ENCODE measurements at regions not wholly inside any gene's neighbourhood (a gene's known extent, or its start where the extent isn't known, plus 50 kb on each side); places are given as distances from the start of the nearest gene placed in this dataset.
"Not testable (repeated sequence)": the region's sequence is repeated elsewhere in the genome, so short reads cannot be mapped to it uniquely, and the experiment has no call there.

DNA sequence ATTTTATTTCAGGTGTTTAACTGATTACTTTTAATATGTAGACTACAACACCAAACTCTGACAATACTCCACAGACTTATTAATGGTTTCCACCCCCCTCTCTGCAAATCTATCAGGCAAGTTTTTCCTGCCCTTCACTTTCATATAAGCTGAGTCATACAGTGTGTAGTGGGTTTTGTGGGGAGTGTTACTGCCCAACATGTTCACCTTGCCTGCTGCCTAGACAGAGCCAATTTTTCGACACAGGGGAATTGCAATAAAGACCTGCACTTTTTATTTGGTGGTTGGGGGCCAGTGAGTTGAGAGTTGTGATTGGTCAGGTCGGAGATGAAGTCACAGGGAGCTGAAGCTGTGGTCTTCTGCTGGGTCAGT, 119.7 kb downstream of the PPIAL4G start:
- TF ChIP-seq, protein P1, sequence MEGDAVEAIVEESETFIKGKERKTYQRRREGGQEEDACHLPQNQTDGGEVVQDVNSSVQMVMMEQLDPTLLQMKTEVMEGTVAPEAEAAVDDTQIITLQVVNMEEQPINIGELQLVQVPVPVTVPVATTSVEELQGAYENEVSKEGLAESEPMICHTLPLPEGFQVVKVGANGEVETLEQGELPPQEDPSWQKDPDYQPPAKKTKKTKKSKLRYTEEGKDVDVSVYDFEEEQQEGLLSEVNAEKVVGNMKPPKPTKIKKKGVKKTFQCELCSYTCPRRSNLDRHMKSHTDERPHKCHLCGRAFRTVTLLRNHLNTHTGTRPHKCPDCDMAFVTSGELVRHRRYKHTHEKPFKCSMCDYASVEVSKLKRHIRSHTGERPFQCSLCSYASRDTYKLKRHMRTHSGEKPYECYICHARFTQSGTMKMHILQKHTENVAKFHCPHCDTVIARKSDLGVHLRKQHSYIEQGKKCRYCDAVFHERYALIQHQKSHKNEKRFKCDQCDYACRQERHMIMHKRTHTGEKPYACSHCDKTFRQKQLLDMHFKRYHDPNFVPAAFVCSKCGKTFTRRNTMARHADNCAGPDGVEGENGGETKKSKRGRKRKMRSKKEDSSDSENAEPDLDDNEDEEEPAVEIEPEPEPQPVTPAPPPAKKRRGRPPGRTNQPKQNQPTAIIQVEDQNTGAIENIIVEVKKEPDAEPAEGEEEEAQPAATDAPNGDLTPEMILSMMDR (conservative IDR thresholded peaks at IDR 0.05), result no peak
- no peak overlapping the region for H3K27ac ChIP-seq

DNA sequence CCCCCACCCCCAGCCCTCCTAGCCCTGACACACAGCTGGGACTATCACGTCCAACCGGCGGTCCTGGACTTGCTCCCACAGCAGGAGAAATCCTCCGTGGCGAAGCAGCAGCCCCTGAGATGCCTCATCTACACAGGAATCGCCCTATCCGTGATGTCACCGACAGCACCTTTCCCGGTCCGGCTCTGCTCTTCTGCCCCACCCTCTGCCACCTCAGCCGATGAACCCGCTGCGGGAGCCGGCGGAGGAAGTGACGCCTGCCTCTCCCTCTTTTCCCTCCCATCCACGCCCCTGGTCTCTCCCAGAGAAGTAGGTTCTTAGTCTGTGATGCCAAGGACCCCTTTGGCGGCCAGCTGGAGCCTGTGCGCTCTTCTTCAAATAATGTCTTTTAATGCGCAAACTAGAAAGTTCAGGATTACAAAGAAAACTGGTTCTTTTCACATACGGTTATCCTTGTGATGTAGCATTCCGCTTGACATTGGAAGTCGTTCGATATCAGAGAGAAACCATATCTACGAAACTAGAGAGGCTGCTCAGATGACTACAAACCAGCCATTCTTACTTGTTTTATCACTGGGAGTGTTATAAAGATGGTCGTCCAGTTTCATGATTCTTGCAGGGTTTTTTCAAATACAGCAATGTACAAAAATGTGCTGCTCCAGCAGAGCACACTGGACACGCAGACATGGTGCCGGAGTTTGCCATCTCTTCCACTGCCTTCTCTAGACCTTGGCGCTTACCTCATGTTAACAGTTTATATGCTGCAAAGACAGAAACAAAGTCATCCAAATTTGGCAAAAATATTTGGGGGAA, 120.3 kb downstream of the PPIAL4G start:
- no peak overlapping the region for H3K27ac ChIP-seq
- TF ChIP-seq ZFX (IDR thresholded peaks at IDR 0.05), result no peak
- TF ChIP-seq, protein P1 (conservative IDR thresholded peaks at IDR 0.05), result no peak

DNA sequence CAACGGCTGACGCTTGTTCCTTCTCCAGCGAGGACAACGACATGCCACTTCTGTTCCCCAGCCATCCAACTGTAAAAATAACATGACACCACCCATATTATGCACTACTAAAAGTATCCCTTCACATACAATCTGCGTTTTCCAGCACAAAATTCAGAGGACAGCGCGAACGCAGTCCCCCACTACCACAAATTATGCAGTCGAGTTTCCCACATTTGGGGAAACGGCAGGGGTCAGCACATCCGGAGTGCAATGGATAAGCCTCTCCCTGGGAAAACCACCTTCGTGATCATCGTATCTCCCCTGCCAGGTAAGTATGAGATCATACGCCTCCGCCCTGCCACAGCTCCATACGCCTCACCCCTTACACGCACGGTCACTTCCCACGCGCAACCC, 120.9 kb downstream of the PPIAL4G start:
- no peak for TF ChIP-seq ZFX (IDR thresholded peaks at IDR 0.05)
- TF ChIP-seq, protein P1 (conservative IDR thresholded peaks at IDR 0.05), result no peak
- H3K27ac ChIP-seq, result no peak overlapping the region

DNA sequence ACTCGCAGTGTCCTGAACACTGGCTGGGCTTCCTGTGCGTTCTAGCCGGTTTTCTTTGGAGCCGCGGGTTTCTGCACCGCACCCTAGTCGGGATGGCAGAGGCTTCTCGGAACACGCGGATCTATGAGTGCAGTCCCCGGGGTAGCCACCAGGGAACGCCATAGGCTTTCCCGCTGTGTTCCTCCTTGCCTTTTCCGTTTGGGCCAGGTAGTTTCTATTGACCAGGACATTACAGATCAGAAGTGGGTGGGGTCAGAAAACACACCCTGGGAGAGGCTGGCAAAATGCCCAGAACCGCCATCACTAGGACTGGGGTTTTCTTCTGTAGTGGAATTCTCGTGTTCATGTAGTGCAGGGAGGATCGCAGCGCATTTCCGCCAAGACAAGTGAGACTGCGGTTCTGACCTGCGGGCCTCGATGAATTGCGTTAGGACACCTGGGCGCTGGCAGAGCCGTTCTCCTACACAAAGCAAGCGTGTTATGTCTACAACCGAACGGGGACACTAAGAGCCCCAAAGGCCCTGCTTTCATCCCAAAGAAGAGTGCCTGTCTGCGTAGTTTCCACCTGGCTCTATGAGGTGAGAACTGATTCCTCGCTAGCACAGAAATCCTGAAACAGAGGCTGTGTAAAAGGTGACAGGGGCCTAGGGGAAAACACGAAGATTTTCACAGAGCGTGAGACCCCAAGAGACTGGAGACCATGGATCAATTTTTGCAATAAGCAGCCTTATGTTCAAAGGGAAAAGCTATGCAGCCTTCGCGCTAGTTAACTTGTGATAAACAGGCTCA, 121.5 kb downstream of the PPIAL4G start:
- TF ChIP-seq, protein P1 (conservative IDR thresholded peaks at IDR 0.05), result peak; percentile 5; the same call in 1 of the 2 replicates
- not testable (repeated sequence) for H3K27ac ChIP-seq

DNA sequence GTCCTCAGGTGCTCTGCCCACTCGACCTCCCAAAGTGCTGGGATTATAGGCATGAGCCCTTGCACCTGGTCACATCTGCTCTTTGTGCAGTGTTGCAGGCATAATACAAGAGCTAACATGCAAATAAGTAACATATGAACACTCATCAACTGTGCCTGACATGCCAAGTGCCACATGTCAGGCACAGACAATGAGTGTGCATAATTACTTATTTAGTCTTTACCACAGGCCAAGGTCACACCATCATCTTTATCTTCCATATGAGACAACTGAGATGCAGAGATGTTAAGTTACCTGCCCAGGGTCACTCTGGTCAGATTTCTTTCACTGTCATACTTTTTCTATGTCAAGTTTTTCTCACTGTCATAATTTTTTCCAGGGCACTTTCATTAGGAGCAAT, 126.1 kb downstream of the PPIAL4G start:
- no peak for TF ChIP-seq ZFX (IDR thresholded peaks at IDR 0.05)
- TF ChIP-seq, protein P1 (conservative IDR thresholded peaks at IDR 0.05), result no peak
- H3K27ac ChIP-seq, result no peak overlapping the region

DNA sequence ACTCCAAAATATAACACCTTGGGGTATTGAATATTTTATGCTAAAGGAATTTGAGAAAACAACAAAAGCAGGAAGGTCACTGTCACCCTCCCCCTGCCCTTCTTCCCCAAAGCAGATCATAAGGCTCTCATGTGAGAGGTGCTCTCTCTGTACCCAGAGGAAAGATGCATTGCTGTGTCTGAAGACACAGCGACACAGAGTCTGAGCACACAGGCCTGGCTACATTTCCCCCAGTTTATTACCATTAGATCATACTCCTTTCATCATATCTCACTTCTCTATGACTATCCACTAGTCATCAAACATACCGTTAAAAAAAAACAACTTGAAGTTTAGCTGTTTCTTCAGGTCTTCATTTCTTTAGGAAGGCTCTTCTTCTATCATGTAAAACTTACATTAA, 127.1 kb downstream of the PPIAL4G start:
- TF ChIP-seq, protein P1 (conservative IDR thresholded peaks at IDR 0.05), result no peak
- TF ChIP-seq ZFX (IDR thresholded peaks at IDR 0.05), result no peak
- no peak overlapping the region for H3K27ac ChIP-seq

DNA sequence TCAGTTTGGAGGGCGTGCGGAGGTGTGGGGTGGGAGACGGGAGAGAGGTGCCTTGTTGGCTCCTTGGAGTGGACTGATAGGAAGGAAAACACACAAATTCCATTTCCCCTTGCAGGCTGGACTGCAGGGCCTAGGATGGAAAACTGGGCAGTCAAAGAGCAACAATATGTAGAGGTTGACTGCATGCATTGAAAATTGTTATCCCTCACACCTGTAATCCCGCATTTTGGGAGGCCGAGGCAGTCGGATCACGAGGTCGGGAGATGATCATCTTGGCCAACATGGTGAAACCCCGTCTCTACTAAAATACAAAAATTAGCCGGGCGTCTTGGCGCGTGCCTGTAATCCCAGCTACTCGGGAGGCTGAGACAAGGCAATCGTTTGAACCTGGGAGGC, 128.2 kb downstream of the PPIAL4G start:
- no peak overlapping the region for H3K27ac ChIP-seq
- TF ChIP-seq, protein P1 (conservative IDR thresholded peaks at IDR 0.05), result no peak
- TF ChIP-seq ZFX (IDR thresholded peaks at IDR 0.05), result no peak

All from C4-2B (cell line).